NCI-H1417 (cell line): ENCODE measurements at regions not wholly inside any gene's neighbourhood (a gene's known extent, or its start where the extent isn't known, plus 50 kb on each side); places are given as distances from the start of the nearest gene placed in this dataset.

Experiments
- DNase-seq, 3 experiments: peaks; one replicate each; lab custom pipeline; 2025; lab: John Stamatoyannopoulos, UW

DNA sequence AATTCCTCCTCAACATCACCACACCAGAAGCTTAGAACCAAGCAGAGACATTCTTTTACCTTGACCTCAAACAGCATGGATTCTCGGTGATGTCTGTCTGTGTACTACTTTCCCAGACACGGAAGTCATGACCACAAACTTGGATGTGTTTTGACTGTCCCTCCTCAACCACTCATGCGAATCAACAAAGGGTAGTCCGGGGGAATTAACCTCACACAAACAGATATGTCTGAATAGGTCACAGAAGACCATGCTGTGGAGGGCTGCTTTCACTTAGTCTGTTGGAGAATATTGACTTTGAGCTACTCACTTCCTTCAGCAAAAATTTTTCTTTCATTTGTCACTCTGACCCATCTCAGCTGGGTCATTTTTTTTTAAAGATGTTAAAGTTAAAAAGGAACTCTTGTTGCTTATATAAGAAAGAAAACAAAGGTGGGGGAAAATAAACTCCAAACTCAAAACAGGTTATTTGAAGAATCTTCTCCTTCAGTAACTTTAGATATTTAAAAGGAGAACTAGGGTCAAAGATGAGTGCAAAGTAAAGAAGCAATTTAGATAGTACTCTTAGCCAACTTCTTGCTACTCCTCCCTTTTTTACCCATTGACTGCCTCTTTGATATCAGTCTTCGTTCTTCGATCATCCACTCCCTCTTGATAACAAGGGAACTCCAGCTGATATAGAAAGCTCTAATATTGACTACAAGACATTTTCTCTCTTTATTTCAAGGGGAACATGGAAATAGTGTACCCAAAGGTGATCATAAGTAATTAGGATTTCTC is 343.4 kb upstream of the CDH6 start:
- no peak for DNase-seq

GRCh38 chr5:30846171-30846570 is 347.3 kb upstream of the CDH6 start:
- no peak for DNase-seq

DNA sequence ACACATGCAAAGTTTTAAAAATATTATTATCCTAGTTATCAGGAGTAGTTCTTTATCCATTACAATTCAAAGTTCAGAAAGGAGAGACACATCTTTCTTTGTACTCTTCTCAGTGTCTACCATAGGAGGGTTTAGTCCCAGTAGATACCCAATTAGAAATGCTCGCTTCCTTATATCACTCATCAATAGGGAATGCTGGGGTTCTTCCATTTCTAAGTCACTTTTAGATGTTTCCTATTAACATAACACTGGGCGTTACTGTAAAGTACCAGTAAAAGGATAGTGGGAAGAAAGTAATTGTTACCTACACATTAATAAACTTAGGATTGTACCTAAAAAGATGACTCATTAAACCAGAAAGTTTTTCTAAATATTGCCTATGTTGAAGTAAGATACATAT is 348.3 kb upstream of the CDH6 start:
- DNase-seq = no peak

GRCh38 chr5:30843541-30843940 is 349.9 kb upstream of the CDH6 start:
- DNase-seq = no peak

DNA sequence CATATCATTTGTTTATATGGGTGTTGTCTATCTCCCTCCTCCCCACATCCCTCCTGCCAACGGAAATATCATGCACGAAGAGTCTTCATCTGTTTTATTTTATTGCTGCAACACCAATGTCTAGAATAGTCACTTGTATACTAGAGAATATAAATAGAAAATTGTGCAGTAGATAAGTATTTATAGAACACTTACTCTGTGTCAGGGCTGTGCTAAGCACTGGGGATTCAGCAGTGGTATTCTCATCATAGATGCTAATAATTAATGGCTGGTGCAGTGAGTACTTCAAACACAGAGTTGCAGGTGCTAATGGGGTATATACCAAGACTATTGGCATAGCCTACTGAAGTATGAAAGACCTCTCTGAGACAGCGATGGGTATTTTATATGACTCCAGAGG is 353.5 kb upstream of the CDH6 start:
- DNase-seq = no peak

DNA sequence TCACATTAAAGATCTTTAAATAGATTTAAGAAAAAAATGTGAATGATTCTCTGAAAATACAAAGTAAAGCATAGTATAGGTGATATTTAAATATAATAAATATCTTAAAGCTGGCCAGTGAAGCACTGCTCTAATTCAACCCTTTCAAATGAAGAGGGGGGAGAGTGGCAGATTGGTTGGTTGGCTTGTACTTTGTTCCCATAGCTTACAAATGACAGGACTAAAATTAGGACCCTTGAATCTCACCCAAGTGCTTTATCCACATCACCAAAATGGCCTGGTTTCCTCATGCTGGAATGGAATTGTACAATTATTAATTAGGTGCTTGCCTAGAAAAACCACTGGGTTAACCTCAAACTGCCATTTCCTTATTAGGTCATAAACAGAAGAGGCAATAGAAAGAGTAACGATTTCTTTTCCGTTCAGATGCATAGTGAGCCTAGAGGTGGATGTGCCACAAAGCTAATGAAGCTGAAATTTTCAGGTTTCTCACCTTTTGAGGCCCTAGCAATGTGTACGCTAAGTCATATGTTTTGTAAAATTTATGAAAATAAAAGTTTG is 354.5 kb upstream of the CDH6 start:
- no peak for DNase-seq

DNA sequence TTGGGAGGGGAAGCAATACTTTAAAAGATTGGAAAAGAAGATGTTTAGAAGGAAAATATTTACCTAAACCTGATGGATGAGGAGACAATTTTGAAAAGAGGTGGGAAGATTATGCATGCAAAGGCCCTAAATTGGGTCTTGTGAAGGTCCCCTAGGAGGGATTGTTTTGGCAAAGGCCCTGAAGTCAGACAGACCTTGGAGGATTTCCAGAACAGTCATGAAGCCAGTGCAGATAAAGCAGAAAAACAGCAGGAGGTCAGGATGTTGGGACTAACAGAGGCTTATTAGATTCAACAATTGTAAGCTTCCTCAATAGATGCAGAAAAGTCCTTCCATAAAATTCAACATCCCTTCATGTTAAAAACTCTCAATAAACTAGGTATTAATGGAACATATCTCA is 361.0 kb upstream of the CDH6 start:
- peak in 1 of 3 experiments; percentile 9 for DNase-seq

- DNase-seq = no peak
Observed at GRCh38 chr5:30831605-30832004, 361.9 kb upstream of the CDH6 start.

GRCh38 chr5:30831123-30831522 is 362.4 kb upstream of the CDH6 start:
- no peak for DNase-seq

- DNase-seq = no peak
Observed at GRCh38 chr5:30811298-30811697, 382.2 kb upstream of the CDH6 start.

DNA sequence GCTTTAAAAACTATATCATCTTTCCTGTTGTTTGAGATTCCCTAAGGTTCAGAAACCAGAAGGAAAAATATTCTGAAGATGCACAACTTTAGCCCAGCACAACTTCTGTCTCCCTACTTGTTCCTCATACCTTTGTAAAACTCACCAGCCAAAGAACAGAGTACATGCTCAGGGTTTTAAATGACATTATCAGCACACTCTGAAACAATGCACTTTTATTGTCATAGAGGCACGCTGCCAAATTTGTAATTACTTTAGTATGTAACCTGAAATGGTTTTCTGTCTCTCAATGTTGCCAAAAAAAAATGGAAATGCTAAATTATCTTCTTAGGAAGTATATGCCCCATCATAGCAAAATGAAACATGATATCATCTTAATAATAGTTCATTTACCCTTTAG is 383.6 kb upstream of the CDH6 start:
- peak in 1 of 3 experiments; percentile 35 for DNase-seq

DNA sequence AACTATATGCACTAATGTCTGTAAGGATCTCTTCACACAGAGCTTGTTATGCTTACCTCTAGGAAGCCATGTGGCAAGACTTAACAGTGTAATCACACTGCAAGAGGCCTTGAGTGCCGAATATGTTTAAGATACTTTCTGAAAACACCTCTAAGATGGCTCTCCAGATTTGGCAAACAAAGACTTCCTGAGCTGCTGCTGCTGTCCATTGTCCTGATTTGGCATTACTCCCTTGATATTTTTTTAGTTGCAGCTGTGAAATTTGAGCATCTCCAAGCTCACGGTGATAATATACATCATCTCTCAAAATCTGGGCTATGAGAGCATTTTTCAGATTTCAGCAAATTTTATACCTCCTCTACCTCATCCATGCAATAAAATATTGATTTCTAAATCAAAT is 384.5 kb upstream of the CDH6 start:
- peak in 1 of 3 experiments; percentile 26 for DNase-seq

DNA sequence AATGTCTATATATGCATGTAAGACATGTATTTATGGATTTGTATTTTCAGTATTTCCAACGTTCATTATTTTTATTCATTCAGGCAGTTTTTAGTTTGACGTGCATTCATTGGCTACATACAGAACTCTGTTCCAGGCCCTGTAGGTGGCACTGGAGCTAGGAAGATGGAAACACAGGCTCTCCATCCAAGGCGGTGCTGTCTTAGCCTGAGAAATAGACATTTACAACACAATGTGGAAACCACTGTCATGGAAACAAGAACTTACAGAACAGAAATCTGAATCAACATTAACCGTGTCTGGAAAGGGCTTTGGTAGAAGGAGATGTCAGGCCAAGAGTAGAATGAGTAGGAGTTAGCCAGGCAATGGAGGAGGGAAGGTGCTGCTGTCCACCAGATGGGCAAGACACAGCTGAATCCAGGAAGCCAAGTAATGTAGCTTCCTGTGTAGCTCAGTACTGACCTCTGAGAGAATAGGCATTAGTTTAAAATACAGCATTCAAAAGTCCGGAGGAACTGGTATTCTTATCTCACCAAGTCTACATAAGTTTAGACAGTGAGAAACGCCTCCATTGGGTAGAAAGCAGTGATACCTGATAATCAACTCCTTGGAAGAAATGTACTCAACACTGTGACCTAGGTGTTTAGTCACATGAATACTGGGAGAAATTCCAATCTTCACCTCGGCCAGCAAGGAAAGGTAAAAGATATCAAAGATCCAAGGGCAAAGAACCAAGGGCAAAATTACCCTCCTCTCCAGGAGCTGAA is 388.6 kb upstream of the CDH6 start:
- peak in 1 of 3 experiments; percentile 15 for DNase-seq

- DNase-seq = no peak
Observed at GRCh38 chr5:30802961-30803705, 390.4 kb upstream of the CDH6 start.

GRCh38 chr5:30781643-30782042 is 411.8 kb upstream of the CDH6 start:
- DNase-seq = no peak

DNA sequence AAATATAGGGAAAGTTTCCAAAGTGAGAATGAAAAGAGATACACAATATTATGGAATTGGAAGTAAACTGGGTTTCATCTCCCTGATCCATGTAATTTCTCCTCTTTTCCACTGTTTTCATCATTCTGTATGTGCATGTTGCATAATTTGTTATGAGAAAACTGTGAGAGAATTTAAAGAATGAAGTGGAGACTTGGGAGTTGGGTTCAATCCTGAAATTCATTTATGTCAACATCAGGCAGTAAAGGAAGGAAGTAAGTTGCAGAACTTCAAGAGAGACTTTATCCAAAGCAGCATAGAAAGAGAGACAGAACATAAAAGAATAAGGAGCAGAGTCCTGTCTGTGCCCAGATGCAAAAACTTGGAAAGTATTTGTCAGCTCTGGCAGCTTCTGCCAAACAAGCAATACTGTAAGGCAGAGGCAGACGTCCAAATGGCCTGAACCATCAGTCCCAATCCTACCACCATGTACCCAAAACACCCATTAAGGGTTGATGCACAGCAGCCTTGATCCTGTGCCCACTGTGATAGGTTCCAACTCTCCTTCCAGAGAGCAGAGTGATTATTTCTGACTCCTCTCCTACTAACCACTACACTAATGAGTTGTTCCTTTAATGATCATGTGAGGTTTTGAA is 425.3 kb upstream of the CDH6 start:
- no peak for DNase-seq

DNA sequence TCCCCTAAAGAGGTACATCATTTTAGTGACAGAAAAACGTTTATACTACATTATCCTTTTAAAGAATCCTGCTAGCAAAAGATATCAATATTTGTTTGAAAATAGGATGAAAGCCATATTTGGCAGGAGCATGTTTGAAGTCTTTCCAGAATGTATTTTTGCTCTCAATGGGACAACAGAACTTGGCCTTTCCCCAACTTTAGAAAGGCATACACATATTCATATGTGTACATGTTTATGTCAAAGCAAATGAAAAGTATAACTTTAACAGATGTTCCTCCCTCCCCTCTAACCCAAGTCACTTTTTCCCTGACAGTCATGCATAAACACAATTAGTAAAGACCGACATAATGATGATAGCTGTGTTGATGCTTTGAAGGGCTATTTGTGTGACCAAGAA is 427.8 kb upstream of the CDH6 start:
- DNase-seq = no peak

GRCh38 chr5:30765227-30765626 is 428.3 kb upstream of the CDH6 start:
- DNase-seq = no peak

GRCh38 chr5:30764704-30765103 is 428.8 kb upstream of the CDH6 start:
- DNase-seq = no peak

- no peak for DNase-seq
Observed at GRCh38 chr5:30759731-30760130, 433.8 kb upstream of the CDH6 start.

- DNase-seq = no peak
Observed at GRCh38 chr5:30752015-30752414, 441.5 kb upstream of the CDH6 start.

DNA sequence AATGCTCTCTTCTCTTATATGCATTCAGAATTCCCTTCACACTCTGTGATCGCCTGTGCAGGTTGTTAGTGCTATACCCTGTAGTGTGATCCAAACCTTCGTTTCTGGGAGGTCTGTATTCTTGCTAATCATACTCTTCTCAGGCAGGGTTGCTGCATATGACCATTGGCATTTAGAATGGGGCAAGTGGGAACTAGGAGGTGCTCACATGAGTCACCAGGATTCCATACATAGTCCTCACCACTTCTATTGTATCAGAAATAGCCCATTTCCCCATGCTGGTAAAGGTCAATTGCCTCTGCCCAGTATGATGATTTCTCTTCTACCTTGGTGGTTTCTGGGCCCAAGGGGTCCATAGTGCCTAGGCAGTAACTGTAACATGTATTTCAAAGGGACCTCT is 443.5 kb upstream of the CDH6 start:
- DNase-seq = no peak
